H7 (cell line): ENCODE measurements at regions not wholly inside any gene's neighbourhood (a gene's known extent, or its start where the extent isn't known, plus 50 kb on each side); places are given as distances from the start of the nearest gene placed in this dataset.
"Not testable (repeated sequence)": the region's sequence is repeated elsewhere in the genome, so short reads cannot be mapped to it uniquely, and the experiment has no call there.

Source experiments
- DNase-seq: peaks from one replicate; pipeline ENCODE4 v3.0.0; 2012
- H3K27me3 ChIP-seq: 2 replicates; pipeline ENCODE4 v1.6.0; 2011; ENCODE audit warnings: mild to moderate bottlenecking, low read length; ENCODE audit not compliant: control insufficient read depth, insufficient read depth
- H3K36me3 ChIP-seq: replicated peaks from 2 replicates; pipeline ENCODE4 v1.5.1; 2011; ENCODE audit warnings: low read length; ENCODE audit not compliant: control insufficient read depth, insufficient read depth
- H3K4me3 ChIP-seq: 2 replicates; pipeline ENCODE4 v1.5.1; 2011; ENCODE audit warnings: low read depth, mild to moderate bottlenecking, control low read depth, low read length, moderate library complexity; ENCODE audit not compliant: insufficient read depth

- not testable (repeated sequence) for H3K36me3 ChIP-seq, DNase-seq, H3K27me3 ChIP-seq, H3K4me3 ChIP-seq
Observed at GRCh38 chr15:53923741-53924140, 54.5 kb upstream of the UNC13C start.

- no peaks in the 10 kb centered on the region for H3K36me3 ChIP-seq
- no peaks in the 10 kb centered on the region for H3K27me3 ChIP-seq
- no peak overlapping the region for H3K4me3 ChIP-seq
- DNase-seq, result peak; percentile 18
Observed at GRCh38 chr15:53918180-53919079, 59.8 kb upstream of the UNC13C start.

- DNase-seq, result peak; percentile 11
- Histone ChIP-seq H3K4me3 (no peak overlapping the region), H3K36me3 (no peaks in the 10 kb centered on the region), H3K27me3 (no peaks in the 10 kb centered on the region)
Observed at GRCh38 chr15:53917109-53917508, 61.1 kb upstream of the UNC13C start.

- Histone ChIP-seq H3K4me3 (no peak overlapping the region), H3K36me3 (no peaks in the 10 kb centered on the region), H3K27me3 (no peaks in the 10 kb centered on the region)
- no peak for DNase-seq
Observed at GRCh38 chr15:53911431-53911830, 66.8 kb upstream of the UNC13C start.

- no peaks in the 10 kb centered on the region for H3K36me3 ChIP-seq
- H3K4me3 ChIP-seq, result no peak overlapping the region
- DNase-seq, result no peak
- no peaks in the 10 kb centered on the region for H3K27me3 ChIP-seq
Observed at GRCh38 chr15:53910852-53911251, 67.4 kb upstream of the UNC13C start.

- no peaks in the 10 kb centered on the region for H3K36me3 ChIP-seq
- no peaks in the 10 kb centered on the region for H3K27me3 ChIP-seq
- H3K4me3 ChIP-seq, result no peak overlapping the region
- DNase-seq, result no peak
Observed at GRCh38 chr15:53910236-53910849, 67.9 kb upstream of the UNC13C start.

GRCh38 chr15:53903129-53903528, 75.1 kb upstream of the UNC13C start:
- no peaks in the 10 kb centered on the region for H3K27me3 ChIP-seq
- no peak for DNase-seq
- H3K4me3 ChIP-seq, result no peak overlapping the region
- H3K36me3 ChIP-seq, result no peaks in the 10 kb centered on the region

- not testable (repeated sequence) for DNase-seq, H3K4me3 ChIP-seq, H3K36me3 ChIP-seq, H3K27me3 ChIP-seq
Observed at GRCh38 chr15:53893468-53893867, 84.8 kb upstream of the UNC13C start.

GRCh38 chr15:53891862-53892261, 86.4 kb upstream of the UNC13C start:
- H3K27me3 ChIP-seq, DNase-seq, H3K4me3 ChIP-seq, H3K36me3 ChIP-seq: not testable (repeated sequence)

GRCh38 chr15:53884441-53884840, 93.8 kb upstream of the UNC13C start:
- no peak overlapping the region for H3K4me3 ChIP-seq
- H3K36me3 ChIP-seq, result no peaks in the 10 kb centered on the region
- no peaks in the 10 kb centered on the region for H3K27me3 ChIP-seq
- DNase-seq, result no peak

GRCh38 chr15:53882311-53882710, 95.9 kb upstream of the UNC13C start:
- no peaks in the 10 kb centered on the region for H3K36me3 ChIP-seq
- no peaks in the 10 kb centered on the region; the same call in 1 of the 2 replicates for H3K27me3 ChIP-seq
- DNase-seq, result no peak
- no peak overlapping the region for H3K4me3 ChIP-seq

- H3K36me3 ChIP-seq, result no peaks in the 10 kb centered on the region
- no peaks in the 10 kb centered on the region; the same call in 1 of the 2 replicates for H3K27me3 ChIP-seq
- H3K4me3 ChIP-seq, result no peak overlapping the region
- DNase-seq, result no peak
Observed at GRCh38 chr15:53880357-53880756, 97.9 kb upstream of the UNC13C start.

GRCh38 chr15:53875711-53876110, 102.5 kb upstream of the UNC13C start:
- Histone ChIP-seq H3K27me3 (peaks cover 22% of the 10 kb centered on the region; the same call in 1 of the 2 replicates), H3K4me3 (no peak overlapping the region), H3K36me3 (no peaks in the 10 kb centered on the region)
- no peak for DNase-seq

- H3K4me3 ChIP-seq, result no peak overlapping the region
- H3K27me3 ChIP-seq, result peaks cover 28% of the 10 kb centered on the region; the same call in 1 of the 2 replicates
- no peak for DNase-seq
- no peaks in the 10 kb centered on the region for H3K36me3 ChIP-seq
Observed at GRCh38 chr15:53875139-53875538, 103.1 kb upstream of the UNC13C start.

GRCh38 chr15:53872410-53872809, 105.8 kb upstream of the UNC13C start:
- DNase-seq, result no peak
- Histone ChIP-seq H3K27me3 (peaks cover 28% of the 10 kb centered on the region; the same call in 1 of the 2 replicates), H3K36me3 (no peaks in the 10 kb centered on the region), H3K4me3 (no peak overlapping the region)
